Sigmoid colon (tissue), 4 donors: ENCODE measurements at regions not wholly inside any gene's neighbourhood (a gene's known extent, or its start where the extent isn't known, plus 50 kb on each side); places are given as distances from the start of the nearest gene placed in this dataset.

Experiments used
- CTCF ChIP-seq, 4 experiments: fragments of 450-650 bp in 3 of 4; fragments of 200-600 bp in 1 of 4; IDR thresholded peaks; one replicate each; pipeline ENCODE4 v1.5.1; 2016 to 2019; ENCODE audit warnings: antibody characterized with exemption in 4 of 4, mild to moderate bottlenecking in 3 of 4, moderate library complexity in 2 of 4
- POLR2AphosphoS5 ChIP-seq, 4 donors: sonication (generic); formaldehyde crosslinking; IDR thresholded peaks; one replicate each; pipeline ENCODE4 v1.6.1; 2017; ENCODE audit warnings: antibody characterized with exemption in 4 of 4

- TF ChIP-seq POLR2AphosphoS5 (IDR thresholded peaks at IDR 0.05) (no peak), CTCF (IDR thresholded peaks at IDR 0.05) (no peak)
These were observed 50.2 kb upstream of the STARD4 start for GRCh38 chr5:111562561-111562960.
